Adrenal gland (tissue), 5 donors: ENCODE measurements at regions not wholly inside any gene's neighbourhood (a gene's known extent, or its start where the extent isn't known, plus 50 kb on each side); places are given as distances from the start of the nearest gene placed in this dataset.

ENCODE experiments used
- POLR2A ChIP-seq, 2 donors: fragments of 450-650 bp; IDR thresholded peaks; one replicate each; pipeline ENCODE4 v1.6.1; 2017; ENCODE audit warnings: antibody characterized with exemption in 2 of 2, mild to moderate bottlenecking in 2 of 2, moderate library complexity in 1 of 2
- TF ChIP-seq, protein P1 (sequence below), 6 experiments: fragments of 450-650 bp in 4 of 6; fragments of 200-600 bp in 2 of 6; sonication (generic) in 1 of 6; IDR thresholded peaks; 1 replicate in 5 of 6; 2 replicates in 1 of 6; pipeline versions ENCODE4 v1.5.1 to v1.8.0; 2016 to 2021; ENCODE audit warnings: antibody characterized with exemption in 6 of 6, mild to moderate bottlenecking in 2 of 6, moderate library complexity in 1 of 6
- donor health status: DM: no; HTN: no; CAD: no.

DNA sequence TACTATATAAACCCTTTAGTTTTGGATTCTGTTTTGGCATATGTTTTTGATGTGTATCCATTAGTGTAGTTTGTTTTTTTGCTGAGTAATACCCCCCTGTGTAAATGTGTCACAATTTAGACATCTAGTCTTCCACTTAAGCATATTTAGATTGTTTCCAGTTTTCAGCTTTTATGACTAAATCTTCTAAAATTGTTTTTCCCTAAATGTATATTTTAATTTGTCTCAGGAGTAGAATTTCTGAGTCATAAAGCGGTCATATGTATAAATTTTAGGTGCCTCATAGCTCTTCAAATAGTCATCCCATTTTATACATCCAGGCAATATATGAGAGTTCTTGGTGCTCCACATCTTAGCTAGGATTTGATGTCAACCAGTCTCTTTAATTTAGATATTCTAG lies 1348.0 kb downstream of the MRPL39 start:
- TF ChIP-seq, protein P1, sequence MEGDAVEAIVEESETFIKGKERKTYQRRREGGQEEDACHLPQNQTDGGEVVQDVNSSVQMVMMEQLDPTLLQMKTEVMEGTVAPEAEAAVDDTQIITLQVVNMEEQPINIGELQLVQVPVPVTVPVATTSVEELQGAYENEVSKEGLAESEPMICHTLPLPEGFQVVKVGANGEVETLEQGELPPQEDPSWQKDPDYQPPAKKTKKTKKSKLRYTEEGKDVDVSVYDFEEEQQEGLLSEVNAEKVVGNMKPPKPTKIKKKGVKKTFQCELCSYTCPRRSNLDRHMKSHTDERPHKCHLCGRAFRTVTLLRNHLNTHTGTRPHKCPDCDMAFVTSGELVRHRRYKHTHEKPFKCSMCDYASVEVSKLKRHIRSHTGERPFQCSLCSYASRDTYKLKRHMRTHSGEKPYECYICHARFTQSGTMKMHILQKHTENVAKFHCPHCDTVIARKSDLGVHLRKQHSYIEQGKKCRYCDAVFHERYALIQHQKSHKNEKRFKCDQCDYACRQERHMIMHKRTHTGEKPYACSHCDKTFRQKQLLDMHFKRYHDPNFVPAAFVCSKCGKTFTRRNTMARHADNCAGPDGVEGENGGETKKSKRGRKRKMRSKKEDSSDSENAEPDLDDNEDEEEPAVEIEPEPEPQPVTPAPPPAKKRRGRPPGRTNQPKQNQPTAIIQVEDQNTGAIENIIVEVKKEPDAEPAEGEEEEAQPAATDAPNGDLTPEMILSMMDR (IDR thresholded peaks at IDR 0.05): no peak
- TF ChIP-seq POLR2A (IDR thresholded peaks at IDR 0.05): no peak
